ENCODE measurements at regions not wholly inside any gene's neighbourhood (a gene's known extent, or its start where the extent isn't known, plus 50 kb on each side); places are given as distances from the start of the nearest gene placed in this dataset.

GRCh38 chr14:44109036-44109435 lies 398.0 kb downstream of the FSCB start:
- POLR2A ChIA-PET: no interaction called here
- Histone ChIP-seq H3K27me3 (ENCODE audit: control insufficient read depth, insufficient read depth, low read length) (no peaks in the 10 kb centered on the region), H3K27ac (ENCODE audit: low read length) (no peak overlapping the region), H3K4me1 (ENCODE audit: control insufficient read depth, insufficient read depth, low read length) (no peaks in the 10 kb centered on the region), H3K36me3 (ENCODE audit: control insufficient read depth, insufficient read depth, low read length) (no peaks in the 10 kb centered on the region), H3K9me3 (ENCODE audit: control insufficient read depth, insufficient read depth, low read depth, low read length) (no peaks in the 10 kb centered on the region), H3K4me3 (ENCODE audit: low read depth in 2 of 2, low read length in 2 of 2) (no peak overlapping the region)
- intact Hi-C loops (cut with micrococcal nuclease; ENCODE audit: unreplicated experiment): no loop called here
- no TSS peak for BruUV-seq (replicated peaks)
- CTCF ChIA-PET: no interaction called here
- DNase-seq (ENCODE audit: low read depth, low spot score) (no peak), ATAC-seq (no peak)
- TF ChIP-seq POLR2AphosphoS5 (IDR thresholded peaks at IDR 0.05; ENCODE audit: low read depth, low read length): no peak
- no peak for TF ChIP-seq CTCF (IDR thresholded peaks at IDR 0.05)
- TF ChIP-seq REST (IDR thresholded peaks at IDR 0.05; ENCODE audit: insufficient read depth in 1 of 2, low read depth in 2 of 2, low read length in 1 of 2): no peak
- no peak for TF ChIP-seq TCF7L2 (IDR thresholded peaks at IDR 0.05; ENCODE audit: low read depth, low read length)
- no peak for TF ChIP-seq SIN3A (IDR thresholded peaks at IDR 0.05; ENCODE audit: borderline replicate concordance, insufficient read depth, low read depth, low read length)
- in situ Hi-C loops (cut with HindIII; ENCODE audit: low pct_unique_long_range_greater_than_20kb, low sequenced_read_pairs): no loop called here

- ChIA-PET POLR2A (no interaction called here), CTCF (no interaction called here)
- BruUV-seq (replicated peaks): no TSS peak
- Histone ChIP-seq H3K4me1 (ENCODE audit: control insufficient read depth, insufficient read depth, low read length) (no peaks in the 10 kb centered on the region), H3K27me3 (ENCODE audit: control insufficient read depth, insufficient read depth, low read length) (no peaks in the 10 kb centered on the region), H3K9me3 (ENCODE audit: control insufficient read depth, insufficient read depth, low read depth, low read length) (no peaks in the 10 kb centered on the region), H3K36me3 (ENCODE audit: control insufficient read depth, insufficient read depth, low read length) (no peaks in the 10 kb centered on the region), H3K4me3 (ENCODE audit: low read depth in 2 of 2, low read length in 2 of 2) (no peak overlapping the region), H3K27ac (ENCODE audit: low read length) (no peak overlapping the region)
- ATAC-seq: no peak
- in situ Hi-C loops (cut with HindIII; ENCODE audit: low pct_unique_long_range_greater_than_20kb, low sequenced_read_pairs): no loop called here
- DNase-seq (ENCODE audit: low read depth, low spot score): no peak
- intact Hi-C loops (cut with micrococcal nuclease; ENCODE audit: unreplicated experiment): no loop called here
- TF ChIP-seq TCF7L2 (IDR thresholded peaks at IDR 0.05; ENCODE audit: low read depth, low read length) (no peak), REST (IDR thresholded peaks at IDR 0.05; ENCODE audit: insufficient read depth in 1 of 2, low read depth in 2 of 2, low read length in 1 of 2) (no peak), POLR2AphosphoS5 (IDR thresholded peaks at IDR 0.05; ENCODE audit: low read depth, low read length) (no peak), SIN3A (IDR thresholded peaks at IDR 0.05; ENCODE audit: borderline replicate concordance, insufficient read depth, low read depth, low read length) (no peak), CTCF (IDR thresholded peaks at IDR 0.05) (no peak)
These were observed 398.5 kb downstream of the FSCB start for GRCh38 chr14:44108601-44109000.

Measured in Panc1 (cell line).